Skin of body (tissue), 1 donor: ENCODE measurements at regions not wholly inside any gene's neighbourhood (a gene's known extent, or its start where the extent isn't known, plus 50 kb on each side); places are given as distances from the start of the nearest gene placed in this dataset.

Experiments used
- DNase-seq: peaks from one replicate; lab custom pipeline; 2025; lab: John Stamatoyannopoulos, UW

- no peak for DNase-seq
Measured at GRCh38 chr10:8533462-8533861, 479.0 kb downstream of the GATA3 start.

GRCh38 chr10:8534096-8534495 lies 479.6 kb downstream of the GATA3 start:
- DNase-seq = no peak

- DNase-seq = no peak
Measured at GRCh38 chr10:8534891-8535290, 480.4 kb downstream of the GATA3 start.

- DNase-seq = no peak
Measured at GRCh38 chr10:8539056-8539455, 484.6 kb downstream of the GATA3 start.

- DNase-seq = no peak
Measured at GRCh38 chr10:8543361-8544056, 489.0 kb downstream of the GATA3 start.

GRCh38 chr10:8544057-8544380 lies 489.5 kb downstream of the GATA3 start:
- no peak for DNase-seq

- DNase-seq = no peak
Measured at GRCh38 chr10:8544500-8544899, 490.0 kb downstream of the GATA3 start.

GRCh38 chr10:8554574-8554973 lies 500.1 kb downstream of the GATA3 start:
- DNase-seq = no peak

GRCh38 chr10:8556321-8556720 lies 501.8 kb downstream of the GATA3 start:
- DNase-seq = no peak

- no peak for DNase-seq
Measured at GRCh38 chr10:8563478-8563877, 509.0 kb downstream of the GATA3 start.

- no peak for DNase-seq
Measured at GRCh38 chr10:8566737-8567136, 512.2 kb downstream of the GATA3 start.

GRCh38 chr10:8568401-8568800 lies 513.9 kb downstream of the GATA3 start:
- DNase-seq = no peak

GRCh38 chr10:8575620-8576019 lies 521.1 kb downstream of the GATA3 start:
- DNase-seq = no peak

- no peak for DNase-seq
Measured at GRCh38 chr10:8576281-8576680, 521.8 kb downstream of the GATA3 start.

- DNase-seq = no peak
Measured at GRCh38 chr10:8576911-8577310, 522.4 kb downstream of the GATA3 start.

- DNase-seq = no peak
Measured at GRCh38 chr10:8577686-8578085, 523.2 kb downstream of the GATA3 start.

- no peak for DNase-seq
Measured at GRCh38 chr10:8581521-8582225, 527.2 kb downstream of the GATA3 start.

- no peak for DNase-seq
Measured at GRCh38 chr10:8583096-8583495, 528.6 kb downstream of the GATA3 start.

GRCh38 chr10:8584666-8585065 lies 530.2 kb downstream of the GATA3 start:
- no peak for DNase-seq

GRCh38 chr10:8586504-8586903 lies 532.0 kb downstream of the GATA3 start:
- no peak for DNase-seq

GRCh38 chr10:8588135-8588534 lies 533.6 kb downstream of the GATA3 start:
- DNase-seq = no peak

GRCh38 chr10:8590518-8590917 lies 536.0 kb downstream of the GATA3 start:
- DNase-seq = no peak

- DNase-seq = no peak
Measured at GRCh38 chr10:8591640-8592039, 537.2 kb downstream of the GATA3 start.
